CD4-positive, alpha-beta T cell treated with Interleukin-10 for 1 hour (primary cell): ENCODE measurements at regions not wholly inside any gene's neighbourhood (a gene's known extent, or its start where the extent isn't known, plus 50 kb on each side); places are given as distances from the start of the nearest gene placed in this dataset.

Experiments
- DNase-seq: peaks from one replicate; pipeline ENCODE4 v3.0.0-alpha.2; 2020

- no peak for DNase-seq
Measured at GRCh38 chr12:13839365-13840336, 141.8 kb downstream of the GRIN2B start.

GRCh38 chr12:13836099-13836498 lies 145.3 kb downstream of the GRIN2B start:
- no peak for DNase-seq

- DNase-seq = no peak
Measured at GRCh38 chr12:13835652-13836051, 145.8 kb downstream of the GRIN2B start.

- DNase-seq = no peak
Measured at GRCh38 chr12:13834241-13834640, 147.2 kb downstream of the GRIN2B start.

- DNase-seq = no peak
Measured at GRCh38 chr12:13817131-13817530, 164.3 kb downstream of the GRIN2B start.

GRCh38 chr12:13816394-13816793 lies 165.0 kb downstream of the GRIN2B start:
- no peak for DNase-seq

GRCh38 chr12:13812168-13812567 lies 169.2 kb downstream of the GRIN2B start:
- no peak for DNase-seq

GRCh38 chr12:13811061-13811460 lies 170.3 kb downstream of the GRIN2B start:
- no peak for DNase-seq

- DNase-seq = no peak
Measured at GRCh38 chr12:13805041-13805440, 176.4 kb downstream of the GRIN2B start.

GRCh38 chr12:13801543-13801942 lies 179.9 kb downstream of the GRIN2B start:
- DNase-seq = no peak

- DNase-seq = no peak
Measured at GRCh38 chr12:13799574-13799973, 181.8 kb downstream of the GRIN2B start.

- no peak for DNase-seq
Measured at GRCh38 chr12:13798162-13798561, 183.2 kb downstream of the GRIN2B start.

- DNase-seq = no peak
Measured at GRCh38 chr12:13794706-13795105, 186.7 kb downstream of the GRIN2B start.

GRCh38 chr12:13790317-13790716 lies 191.1 kb downstream of the GRIN2B start:
- DNase-seq = no peak

GRCh38 chr12:13788626-13789025 lies 192.8 kb downstream of the GRIN2B start:
- no peak for DNase-seq

- no peak for DNase-seq
Measured at GRCh38 chr12:13786646-13787045, 194.8 kb downstream of the GRIN2B start.

GRCh38 chr12:13784504-13784903 lies 196.9 kb downstream of the GRIN2B start:
- no peak for DNase-seq

- no peak for DNase-seq
Measured at GRCh38 chr12:13780453-13780852, 200.9 kb downstream of the GRIN2B start.

GRCh38 chr12:13777374-13777773 lies 204.0 kb downstream of the GRIN2B start:
- no peak for DNase-seq

GRCh38 chr12:13772264-13772663 lies 209.1 kb downstream of the GRIN2B start:
- DNase-seq = no peak

- DNase-seq = no peak
Measured at GRCh38 chr12:13770576-13770975, 210.8 kb downstream of the GRIN2B start.

GRCh38 chr12:13769966-13770365 lies 211.4 kb downstream of the GRIN2B start:
- no peak for DNase-seq

GRCh38 chr12:13769273-13769672 lies 212.1 kb downstream of the GRIN2B start:
- no peak for DNase-seq

- no peak for DNase-seq
Measured at GRCh38 chr12:13764748-13765147, 216.7 kb downstream of the GRIN2B start.

GRCh38 chr12:13749389-13749788 lies 232.0 kb downstream of the GRIN2B start:
- no peak for DNase-seq
